ENCODE measurements at regions not wholly inside any gene's neighbourhood (a gene's known extent, or its start where the extent isn't known, plus 50 kb on each side); places are given as distances from the start of the nearest gene placed in this dataset.

GRCh38 chr16:49168126-49168525, 113.5 kb downstream of the CBLN1 start:
- no peak overlapping the region for H3K9ac ChIP-seq (ENCODE audit: insufficient read depth in 1 of 2, low read length in 2 of 2)
- no peaks in the 10 kb centered on the region for H3K36me3 ChIP-seq (ENCODE audit: control insufficient read depth in 4 of 4, insufficient read depth in 4 of 4, low read length in 4 of 4)
- H3K9me3 ChIP-seq (ENCODE audit: control insufficient read depth in 4 of 4, insufficient read depth in 3 of 4, low read length in 3 of 4) = no peaks in the 10 kb centered on the region
- H3K27me3 ChIP-seq (ENCODE audit: control insufficient read depth in 3 of 3, insufficient read depth in 3 of 3, low read length in 2 of 3) = no peaks in the 10 kb centered on the region
- DNase-seq (no peak), ATAC-seq (ENCODE audit: insufficient read depth, low FRiP score) (no peak)
- WGBS, 2 donors = 87 to 96% methylated on average over 1 of the region's 1 CpG
- TF ChIP-seq CTCF (IDR thresholded peaks at IDR 0.05; ENCODE audit: control extremely low read depth, extremely low read depth) = no peak
- no peak overlapping the region for H3K4me3 ChIP-seq
- no peaks in the 10 kb centered on the region for H3K4me1 ChIP-seq (ENCODE audit: control insufficient read depth in 5 of 5, insufficient read depth in 5 of 5, low read length in 5 of 5)
- H3K27ac ChIP-seq (ENCODE audit: low read depth in 1 of 2, low read length in 1 of 2) = no peak overlapping the region

GRCh38 chr16:49165025-49165424, 116.6 kb downstream of the CBLN1 start:
- no peaks in the 10 kb centered on the region for H3K4me1 ChIP-seq (ENCODE audit: control insufficient read depth in 5 of 5, insufficient read depth in 5 of 5, low read length in 5 of 5)
- no peaks in the 10 kb centered on the region for H3K36me3 ChIP-seq (ENCODE audit: control insufficient read depth in 4 of 4, insufficient read depth in 4 of 4, low read length in 4 of 4)
- TF ChIP-seq CTCF (IDR thresholded peaks at IDR 0.05; ENCODE audit: control extremely low read depth, extremely low read depth) = no peak
- no peak overlapping the region for H3K9ac ChIP-seq (ENCODE audit: insufficient read depth in 1 of 2, low read length in 2 of 2)
- no peak overlapping the region for H3K4me3 ChIP-seq
- H3K9me3 ChIP-seq (ENCODE audit: control insufficient read depth in 4 of 4, insufficient read depth in 3 of 4, low read length in 3 of 4) = no peaks in the 10 kb centered on the region
- ATAC-seq (ENCODE audit: insufficient read depth, low FRiP score) (no peak), DNase-seq (no peak)
- no peaks in the 10 kb centered on the region for H3K27me3 ChIP-seq (ENCODE audit: control insufficient read depth in 3 of 3, insufficient read depth in 3 of 3, low read length in 2 of 3)
- 98 to 100% methylated on average over 1 of the region's 1 CpG for WGBS, 2 donors
- H3K27ac ChIP-seq (ENCODE audit: low read depth in 1 of 2, low read length in 1 of 2) = no peak overlapping the region

GRCh38 chr16:49161191-49161590, 120.4 kb downstream of the CBLN1 start:
- no peak overlapping the region for H3K4me3 ChIP-seq
- H3K27me3 ChIP-seq (ENCODE audit: control insufficient read depth in 3 of 3, insufficient read depth in 3 of 3, low read length in 2 of 3) = no peaks in the 10 kb centered on the region
- ATAC-seq (ENCODE audit: insufficient read depth, low FRiP score) = no peak
- H3K9ac ChIP-seq (ENCODE audit: insufficient read depth in 1 of 2, low read length in 2 of 2) = no peak overlapping the region
- no peak for TF ChIP-seq CTCF (IDR thresholded peaks at IDR 0.05; ENCODE audit: control extremely low read depth, extremely low read depth)
- no peaks in the 10 kb centered on the region for H3K36me3 ChIP-seq (ENCODE audit: control insufficient read depth in 4 of 4, insufficient read depth in 4 of 4, low read length in 4 of 4)
- DNase-seq = no peak
- 79 to 88% methylated on average over 2 of the region's 2 CpGs for WGBS, 2 donors
- no peak overlapping the region for H3K27ac ChIP-seq (ENCODE audit: low read depth in 1 of 2, low read length in 1 of 2)
- H3K4me1 ChIP-seq (ENCODE audit: control insufficient read depth in 5 of 5, insufficient read depth in 5 of 5, low read length in 5 of 5) = no peaks in the 10 kb centered on the region
- no peaks in the 10 kb centered on the region for H3K9me3 ChIP-seq (ENCODE audit: control insufficient read depth in 4 of 4, insufficient read depth in 3 of 4, low read length in 3 of 4)

GRCh38 chr16:49158029-49158642, 123.5 kb downstream of the CBLN1 start:
- 19 to 23% methylated on average over 2 of the region's 2 CpGs for WGBS, 2 donors
- no peak overlapping the region for H3K27ac ChIP-seq (ENCODE audit: low read depth in 1 of 2, low read length in 1 of 2)
- H3K9ac ChIP-seq (ENCODE audit: insufficient read depth in 1 of 2, low read length in 2 of 2) = no peak overlapping the region
- H3K9me3 ChIP-seq (ENCODE audit: control insufficient read depth in 4 of 4, insufficient read depth in 3 of 4, low read length in 3 of 4) = peaks cover 0 to 7% (median 0%) of the 10 kb centered on the region in 4 donors
- H3K4me1 ChIP-seq (ENCODE audit: control insufficient read depth in 5 of 5, insufficient read depth in 5 of 5, low read length in 5 of 5) = no peaks in the 10 kb centered on the region
- no peak overlapping the region for H3K4me3 ChIP-seq
- no peaks in the 10 kb centered on the region for H3K27me3 ChIP-seq (ENCODE audit: control insufficient read depth in 3 of 3, insufficient read depth in 3 of 3, low read length in 2 of 3)
- peak; percentile 19 to 59 (median 35) for DNase-seq
- ATAC-seq (ENCODE audit: insufficient read depth, low FRiP score) = no peak
- no peak for TF ChIP-seq CTCF (IDR thresholded peaks at IDR 0.05; ENCODE audit: control extremely low read depth, extremely low read depth)
- no peaks in the 10 kb centered on the region for H3K36me3 ChIP-seq (ENCODE audit: control insufficient read depth in 4 of 4, insufficient read depth in 4 of 4, low read length in 4 of 4)
